ENCODE measurements at regions not wholly inside any gene's neighbourhood (a gene's known extent, or its start where the extent isn't known, plus 50 kb on each side); places are given as distances from the start of the nearest gene placed in this dataset.

- no peak for TF ChIP-seq PHF8 (IDR thresholded peaks at IDR 0.05; ENCODE audit: borderline replicate concordance, low read depth)
- TF ChIP-seq MAX (IDR thresholded peaks at IDR 0.05), result no peak
Observed at GRCh38 chr3:157921811-157922210, 184.4 kb downstream of the SHOX2 start.
